IMR-90 (cell line): ENCODE measurements at regions not wholly inside any gene's neighbourhood (a gene's known extent, or its start where the extent isn't known, plus 50 kb on each side); places are given as distances from the start of the nearest gene placed in this dataset.

ENCODE experiments used
- ATAC-seq: fragments of 200-7000 bp; cut with Tn5 transposase; 2 replicates; pipeline ENCODE4 v1.9.1; 2020; ENCODE audit warnings: low read depth, mild to moderate bottlenecking, moderate library complexity
- BruUV-seq: library from RNA; stranded (reverse); fragments of 400-500 nt; replicated peaks from 2 replicates; lab custom pipeline; 2021; lab: Mats Ljungman, UMichigan
- CTCF ChIA-PET: fragments of 300-600 bp; formaldehyde crosslinking; extraction: SDS; loops from one replicate; lab custom pipeline; 2021; ENCODE audit warnings: antibody characterized with exemption; lab: Yijun Ruan, JAX
- POLR2A ChIA-PET: fragments of 300-600 bp; sonication (Branson Sonifier 250); formaldehyde crosslinking; loops from one replicate; lab custom pipeline; 2022; ENCODE audit warnings: antibody characterized with exemption; ENCODE audit not compliant: unreplicated experiment; lab: Charles Lee
- DNase-seq: peaks from one replicate; pipeline ENCODE4 v3.0.0; 2013
- H2AFZ ChIP-seq: replicated peaks from 2 replicates; pipeline ENCODE3; 2013; ENCODE audit warnings: low read length, mild to moderate bottlenecking; ENCODE audit not compliant: poor library complexity
- H2AK5ac ChIP-seq: 2 replicates; pipeline ENCODE4 v1.6.1; 2013; ENCODE audit warnings: low read depth, low read length, inconsistent platforms
- H2AK9ac ChIP-seq: replicated peaks from 2 replicates; pipeline ENCODE3; 2013; ENCODE audit warnings: mild to moderate bottlenecking, low read depth, low read length, moderate library complexity; ENCODE audit not compliant: poor library complexity
- H2BK120ac ChIP-seq: 2 replicates; pipeline ENCODE4 v1.6.1; 2013; ENCODE audit warnings: low read depth, low read length, inconsistent platforms
- H2BK15ac ChIP-seq: 3 replicates; pipeline ENCODE4 v1.6.1; 2013; ENCODE audit warnings: low read depth, low read length, inconsistent platforms
- H2BK20ac ChIP-seq: 2 replicates; pipeline ENCODE4 v1.6.1; 2013; ENCODE audit warnings: low read depth, mild to moderate bottlenecking, inconsistent platforms, low read length, moderate library complexity
- H2BK5ac ChIP-seq: 2 replicates; pipeline ENCODE4 v1.6.1; 2013; ENCODE audit warnings: mild to moderate bottlenecking, low read depth, low read length, inconsistent platforms; ENCODE audit not compliant: poor library complexity, severe bottlenecking
- H3K14ac ChIP-seq: replicated peaks from 2 replicates; pipeline ENCODE4 v1.6.1; 2013; ENCODE audit warnings: low read depth, low read length, inconsistent platforms
- H3K18ac ChIP-seq: 2 replicates; pipeline ENCODE4 v1.6.1; 2013; ENCODE audit warnings: low read depth, low read length, control low read depth
- H3K23ac ChIP-seq: 2 replicates; pipeline ENCODE4 v1.6.1; 2013; ENCODE audit warnings: low read depth, low read length, inconsistent platforms
- H3K27ac ChIP-seq: 2 replicates; pipeline ENCODE4 v1.5.1; 2013; ENCODE audit warnings: mild to moderate bottlenecking, control low read depth, low read length; ENCODE audit not compliant: insufficient read depth
- H3K27me3 ChIP-seq: 2 replicates; pipeline ENCODE4 v1.6.1; 2013; ENCODE audit warnings: low read length; ENCODE audit not compliant: control insufficient read depth, insufficient read depth
- H3K36me3 ChIP-seq: 2 replicates; pipeline ENCODE4 v1.6.1; 2013; ENCODE audit warnings: low read length, mixed read lengths; ENCODE audit not compliant: control insufficient read depth, insufficient read depth
- H3K4ac ChIP-seq: 2 replicates; pipeline ENCODE4 v1.6.1; 2013; ENCODE audit warnings: low read depth, low read length, inconsistent platforms
- H3K4me1 ChIP-seq: 2 replicates; pipeline ENCODE4 v1.6.1; 2013; ENCODE audit warnings: low read length, mixed read lengths; ENCODE audit not compliant: control insufficient read depth, insufficient read depth
- H3K4me2 ChIP-seq: 2 replicates; pipeline ENCODE4 v1.6.1; 2013; ENCODE audit warnings: low read depth, mild to moderate bottlenecking, control low read depth, low read length, moderate library complexity
- H3K4me3 ChIP-seq: 2 replicates; pipeline ENCODE4 v1.5.1; 2013; ENCODE audit warnings: low read depth, mild to moderate bottlenecking, control low read depth, low read length, moderate library complexity; ENCODE audit not compliant: insufficient read depth
- H3K56ac ChIP-seq: 2 replicates; pipeline ENCODE4 v1.6.1; 2013; ENCODE audit warnings: low read length, inconsistent platforms; ENCODE audit not compliant: insufficient read depth; ENCODE audit errors: extremely low read depth
- H3K79me1 ChIP-seq, 2 experiments: 2 replicates each; pipeline ENCODE4 v1.6.1; 2013; ENCODE audit warnings: low read length in 2 of 2, inconsistent platforms in 1 of 2, low read depth in 1 of 2
- H3K9ac ChIP-seq: 2 replicates; pipeline ENCODE4 v1.6.1; 2013; ENCODE audit warnings: low read depth, low read length, control low read depth
- H3K9me1 ChIP-seq: 2 replicates; pipeline ENCODE4 v1.6.1; 2013; ENCODE audit warnings: low read length, inconsistent platforms; ENCODE audit not compliant: insufficient read depth
- H3K9me3 ChIP-seq: 2 replicates; pipeline ENCODE4 v1.6.1; 2013; ENCODE audit warnings: low read length; ENCODE audit not compliant: control insufficient read depth, insufficient read depth
- H4K20me1 ChIP-seq: 2 replicates; pipeline ENCODE4 v1.6.1; 2013; ENCODE audit warnings: low read length, inconsistent platforms; ENCODE audit not compliant: insufficient read depth
- H4K5ac ChIP-seq: 2 replicates; pipeline ENCODE4 v1.6.1; 2013; ENCODE audit warnings: mild to moderate bottlenecking, low read depth, low read length, control low read depth
- H4K8ac ChIP-seq, 2 experiments: 2 replicates each; pipeline ENCODE4 v1.6.1; 2013; ENCODE audit warnings: low read depth in 2 of 2, low read length in 2 of 2, control low read depth in 1 of 2, inconsistent platforms in 1 of 2
- H4K91ac ChIP-seq: 2 replicates; pipeline ENCODE4 v1.6.1; 2013; ENCODE audit warnings: low read depth, low read length, inconsistent platforms; ENCODE audit not compliant: insufficient read depth
- CEBPB ChIP-seq: IDR thresholded peaks from 2 replicates; pipeline ENCODE4 v1.6.1; 2012; ENCODE audit warnings: low read depth, low read length, improper control_type of control experiment
- CHD1 ChIP-seq: IDR thresholded peaks from 2 replicates; pipeline ENCODE4 v1.6.1; 2012; ENCODE audit warnings: low read depth, low read length, improper control_type of control experiment
- FOS ChIP-seq: fragments of 150-350 bp; IDR thresholded peaks from 2 replicates; pipeline ENCODE4 v1.6.1; 2016; ENCODE audit warnings: low read depth, low read length
- MAFK ChIP-seq: IDR thresholded peaks from 2 replicates; pipeline ENCODE4 v1.6.1; 2012; ENCODE audit warnings: low read depth, low read length, improper control_type of control experiment
- MXI1 ChIP-seq: IDR thresholded peaks from 2 replicates; pipeline ENCODE4 v1.6.1; 2012; ENCODE audit warnings: low read depth, mild to moderate bottlenecking, low read length, moderate library complexity, borderline replicate concordance
- RCOR1 ChIP-seq: IDR thresholded peaks from 2 replicates; pipeline ENCODE4 v1.6.1; 2012; ENCODE audit warnings: mild to moderate bottlenecking, low read length, improper control_type of control experiment; ENCODE audit not compliant: insufficient replicate concordance
- RFX5 ChIP-seq: IDR thresholded peaks from 2 replicates; pipeline ENCODE4 v1.8.0; 2012; ENCODE audit warnings: low read depth, mild to moderate bottlenecking, low read length, moderate library complexity
- SMC3 ChIP-seq: fragments of 150-350 bp; IDR thresholded peaks from 2 replicates; pipeline ENCODE4 v1.6.1; 2016; ENCODE audit warnings: low read depth, mild to moderate bottlenecking, antibody characterized with exemption, low read length, moderate library complexity
- WGBS, 2 experiments: methylation state at CpG; one replicate each; pipeline versions ENCODE4 v1.1.5 to v1.1.7; 2013; ENCODE audit warnings: missing lambda C conversion rate in 2 of 2; ENCODE audit not compliant: insufficient read length in 1 of 2; ENCODE audit errors: extremely low coverage in 2 of 2; 5-methylcytosine and 5-hydroxymethylcytosine counted together
- dilution Hi-C: fragments of 300-500 bp; cut with HindIII; formaldehyde crosslinking; loops from one replicate; pipeline ENCODE4 v1.14.3; 2018; ENCODE audit warnings: low sequenced_read_pairs; ENCODE audit not compliant: unreplicated experiment
- in situ Hi-C: fragments of 300-500 bp; cut with MboI; formaldehyde crosslinking; loops from 3 replicates; pipeline ENCODE4 v1.14.3; 2019; ENCODE audit warnings: low sequenced_read_pairs, inconsistent platforms, mixed read lengths
- intact Hi-C: fragments of 100-400 bp; cut with micrococcal nuclease; formaldehyde crosslinking; loops from 2 replicates; pipeline ENCODE4 v1.10.0; 2022
- TF ChIP-seq, protein P1 (sequence below): fragments of 150-350 bp; IDR thresholded peaks from 2 replicates; pipeline ENCODE4 v1.6.1; 2017; ENCODE audit warnings: mild to moderate bottlenecking, antibody characterized with exemption, low read length, low read depth
- TF ChIP-seq, protein P2 (sequence below): fragments of 150-350 bp; IDR thresholded peaks from 2 replicates; pipeline ENCODE4 v1.6.1; 2016; ENCODE audit warnings: low read depth, mild to moderate bottlenecking, low read length, moderate library complexity, borderline replicate concordance

DNA sequence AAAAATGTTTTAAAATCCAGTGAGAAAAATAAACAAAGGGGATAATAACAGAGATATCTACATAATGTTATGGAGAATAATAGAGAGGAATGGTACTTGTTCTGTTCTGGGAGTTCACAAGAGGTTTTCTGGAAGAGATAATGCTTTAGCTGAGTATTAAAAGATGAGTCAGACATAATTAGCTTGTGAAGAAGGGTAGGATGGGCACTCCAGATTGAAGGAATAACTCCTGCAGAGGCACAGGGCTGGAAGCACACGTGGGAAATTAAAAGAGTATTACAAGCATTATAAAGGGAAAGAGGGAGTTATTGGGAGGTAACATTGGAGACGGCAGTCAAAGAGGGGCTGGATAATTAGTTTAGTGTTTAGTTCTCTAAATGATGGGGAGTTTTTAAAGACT lies 124.9 kb upstream of the BTG1 start:
- Histone ChIP-seq H4K91ac (no peak overlapping the region), H3K4ac (no peak overlapping the region), H3K9me3 (no peaks in the 10 kb centered on the region), H3K9me1 (no peaks in the 10 kb centered on the region), H3K27me3 (no peaks in the 10 kb centered on the region; the same call in 1 of the 2 replicates), H2BK5ac (no peak overlapping the region), H3K14ac (no peak overlapping the region), H4K8ac (no peak overlapping the region), H3K27ac (no peak overlapping the region), H2BK20ac (no peak overlapping the region), H3K9ac (no peak overlapping the region), H3K4me3 (no peak overlapping the region), H3K4me2 (no peak overlapping the region), H2BK15ac (no peak overlapping the region), H3K56ac (no peak overlapping the region), H2AFZ (no peak overlapping the region), H3K23ac (no peak overlapping the region), H2AK5ac (no peak overlapping the region), H2BK120ac (no peak overlapping the region), H3K18ac (no peak overlapping the region), H3K79me1 (no peaks in the 10 kb centered on the region), H2AK9ac (no peak overlapping the region), H3K36me3 (no peaks in the 10 kb centered on the region), H3K4me1 (no peaks in the 10 kb centered on the region), H4K5ac (no peak overlapping the region), H4K20me1 (no peaks in the 10 kb centered on the region)
- intact Hi-C loops = no loop called here
- no peak for ATAC-seq
- BruUV-seq = no TSS peak
- ChIA-PET CTCF (interaction anchor here (0.7 kb wide), 1 partner anchor 10 kb away, joined by 3 read pairs; no protein-coding TSS in a partner anchor), POLR2A (no interaction called here)
- no peak for DNase-seq
- in situ Hi-C loops = no loop called here
- 88 to 100% methylated on average over 1 to 2 of the region's 2 CpGs for WGBS, 2 experiments
- TF ChIP-seq, protein P1, sequence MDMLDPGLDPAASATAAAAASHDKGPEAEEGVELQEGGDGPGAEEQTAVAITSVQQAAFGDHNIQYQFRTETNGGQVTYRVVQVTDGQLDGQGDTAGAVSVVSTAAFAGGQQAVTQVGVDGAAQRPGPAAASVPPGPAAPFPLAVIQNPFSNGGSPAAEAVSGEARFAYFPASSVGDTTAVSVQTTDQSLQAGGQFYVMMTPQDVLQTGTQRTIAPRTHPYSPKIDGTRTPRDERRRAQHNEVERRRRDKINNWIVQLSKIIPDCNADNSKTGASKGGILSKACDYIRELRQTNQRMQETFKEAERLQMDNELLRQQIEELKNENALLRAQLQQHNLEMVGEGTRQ = no peak
- TF ChIP-seq CEBPB (no peak), CHD1 (no peak), RCOR1 (no peak), RFX5 (no peak), SMC3 (no peak), MAFK (no peak), MXI1 (no peak), FOS (no peak)
- TF ChIP-seq, protein P2, sequence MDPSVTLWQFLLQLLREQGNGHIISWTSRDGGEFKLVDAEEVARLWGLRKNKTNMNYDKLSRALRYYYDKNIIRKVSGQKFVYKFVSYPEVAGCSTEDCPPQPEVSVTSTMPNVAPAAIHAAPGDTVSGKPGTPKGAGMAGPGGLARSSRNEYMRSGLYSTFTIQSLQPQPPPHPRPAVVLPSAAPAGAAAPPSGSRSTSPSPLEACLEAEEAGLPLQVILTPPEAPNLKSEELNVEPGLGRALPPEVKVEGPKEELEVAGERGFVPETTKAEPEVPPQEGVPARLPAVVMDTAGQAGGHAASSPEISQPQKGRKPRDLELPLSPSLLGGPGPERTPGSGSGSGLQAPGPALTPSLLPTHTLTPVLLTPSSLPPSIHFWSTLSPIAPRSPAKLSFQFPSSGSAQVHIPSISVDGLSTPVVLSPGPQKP = no peak
- dilution Hi-C loops = no loop called here
